ENCODE measurements at regions not wholly inside any gene's neighbourhood (a gene's known extent, or its start where the extent isn't known, plus 50 kb on each side); places are given as distances from the start of the nearest gene placed in this dataset.

DNA sequence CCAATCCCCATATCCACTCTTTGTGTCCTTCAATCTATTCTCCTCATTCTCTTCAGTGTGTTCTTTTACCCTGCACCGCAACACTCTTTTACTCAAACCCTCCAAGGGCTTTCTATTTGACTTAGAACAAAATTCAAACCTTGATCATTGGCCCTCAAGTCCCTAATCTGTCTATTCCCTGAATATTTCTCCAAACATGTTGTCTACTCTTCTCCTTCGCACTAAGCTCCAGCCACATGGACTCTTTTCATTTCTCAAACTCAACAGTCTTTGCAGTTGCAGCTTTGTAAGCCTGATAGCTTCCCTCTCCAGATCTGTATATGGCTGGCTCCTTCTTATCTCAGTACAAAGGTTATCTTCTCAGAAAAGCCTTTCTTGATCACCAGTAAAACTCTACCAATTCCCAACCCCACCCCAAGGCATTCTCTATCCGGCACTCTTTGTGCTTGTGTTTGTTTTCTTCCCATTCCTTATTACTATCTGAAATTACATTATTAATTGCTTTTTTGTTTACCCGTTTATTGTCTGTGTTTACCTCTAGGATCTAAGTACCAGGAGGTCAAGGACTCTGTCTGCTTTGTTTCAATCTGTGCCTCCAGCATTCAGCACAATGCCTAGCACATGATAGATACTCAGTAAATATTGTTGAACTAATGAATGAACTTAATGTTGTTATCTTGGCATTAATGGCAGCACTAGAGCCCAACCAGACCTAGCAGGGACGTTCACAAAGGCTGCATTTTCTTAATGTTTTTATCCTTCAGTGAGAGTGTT lies 147.4 kb downstream of the BBOX1 start:
- no peak for DNase-seq

DNA sequence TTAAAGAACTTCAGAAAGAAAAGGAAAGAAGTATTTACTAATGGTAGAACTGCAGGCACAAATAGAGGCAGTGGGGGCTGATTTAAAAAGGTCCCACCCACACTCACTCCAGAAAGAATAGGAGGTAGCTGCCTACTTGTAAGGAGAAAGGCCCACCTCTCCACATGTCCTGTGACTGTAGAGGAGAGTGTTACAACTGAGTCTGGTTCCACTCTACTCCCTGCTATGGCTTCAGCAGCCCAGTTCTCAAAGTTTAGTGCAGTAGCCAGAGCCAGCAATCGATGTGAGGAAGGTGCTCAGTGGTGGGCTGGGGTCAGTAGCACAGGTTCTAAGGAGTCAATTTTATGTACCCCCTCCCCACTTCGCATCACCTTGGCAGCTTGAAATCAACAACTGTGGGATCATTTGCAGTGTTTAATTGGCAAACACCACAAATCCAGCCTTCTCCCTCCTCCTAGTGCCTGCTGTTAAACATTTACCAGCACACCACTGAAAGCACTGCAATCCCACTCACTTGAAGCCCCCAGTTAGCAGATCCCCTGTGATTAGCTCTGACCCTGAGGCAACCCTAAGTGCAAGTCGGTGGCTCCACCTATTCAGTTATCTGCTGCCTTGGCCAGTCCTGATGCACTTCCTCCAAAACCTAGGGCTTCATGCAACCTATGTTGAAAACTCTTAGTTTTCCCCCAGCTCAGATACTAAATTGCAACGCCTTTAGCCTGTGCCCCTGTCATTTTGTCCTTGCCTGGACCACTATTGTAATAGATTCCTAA lies 146.6 kb downstream of the BBOX1 start:
- no peak for DNase-seq

DNA sequence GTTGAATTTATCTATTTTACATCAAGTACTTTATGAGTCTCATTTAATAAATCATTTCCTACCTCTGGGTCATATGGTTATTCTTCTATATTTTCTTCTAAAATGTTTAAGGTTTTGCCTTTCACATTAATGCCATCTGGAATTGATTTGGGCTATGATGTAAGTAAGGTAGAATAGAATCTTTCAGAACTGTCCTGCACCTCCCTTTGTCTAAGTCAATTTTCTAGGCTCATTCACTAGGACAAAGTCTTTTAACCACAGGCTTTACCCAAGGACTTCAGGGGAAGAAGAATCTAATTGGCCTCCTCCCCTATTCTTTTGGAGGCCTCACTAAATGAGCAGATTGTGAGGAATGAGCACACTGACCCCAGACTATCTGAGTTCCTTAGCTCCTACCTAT lies 146.0 kb downstream of the BBOX1 start:
- no peak for DNase-seq

DNA sequence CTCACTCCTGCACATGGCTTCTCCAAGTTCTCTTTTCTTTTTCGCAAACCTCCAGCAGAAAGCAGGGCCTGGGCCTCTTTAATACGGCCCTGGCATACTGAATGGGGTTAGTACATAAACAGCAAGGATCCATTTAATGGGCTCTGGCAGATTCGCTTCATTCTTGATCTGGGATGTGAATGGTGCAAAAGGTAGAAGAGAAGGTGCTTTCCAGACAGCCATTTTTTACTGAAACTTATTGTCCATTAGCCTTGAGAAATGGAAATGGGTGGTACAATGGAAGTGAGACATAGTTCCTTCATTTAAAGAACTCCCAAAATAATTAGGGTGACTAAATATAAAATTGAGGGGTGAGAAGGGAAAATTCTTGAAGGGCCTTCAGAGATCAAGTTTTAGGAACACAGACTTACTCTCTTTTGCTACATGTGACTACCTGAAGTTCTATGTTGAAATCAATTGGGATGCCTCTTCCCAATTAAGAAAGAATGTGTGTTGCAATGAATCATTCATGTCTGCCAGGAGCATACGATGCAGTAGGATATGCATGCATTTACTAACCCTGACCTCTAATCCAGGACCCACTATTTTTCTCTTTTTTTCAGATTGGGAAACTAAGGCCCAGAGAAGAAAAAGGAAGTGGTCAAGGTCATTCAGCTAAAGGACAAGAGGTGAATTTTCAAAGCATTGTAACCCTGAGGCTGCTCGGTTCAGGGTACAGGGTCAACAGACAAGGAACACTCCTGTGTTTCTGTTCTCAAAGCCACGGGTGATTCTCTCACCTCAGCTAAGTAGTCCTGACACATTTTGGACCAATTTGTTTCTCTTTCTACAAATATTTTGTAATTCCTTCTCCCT lies 144.1 kb downstream of the BBOX1 start:
- no peak for DNase-seq

DNA sequence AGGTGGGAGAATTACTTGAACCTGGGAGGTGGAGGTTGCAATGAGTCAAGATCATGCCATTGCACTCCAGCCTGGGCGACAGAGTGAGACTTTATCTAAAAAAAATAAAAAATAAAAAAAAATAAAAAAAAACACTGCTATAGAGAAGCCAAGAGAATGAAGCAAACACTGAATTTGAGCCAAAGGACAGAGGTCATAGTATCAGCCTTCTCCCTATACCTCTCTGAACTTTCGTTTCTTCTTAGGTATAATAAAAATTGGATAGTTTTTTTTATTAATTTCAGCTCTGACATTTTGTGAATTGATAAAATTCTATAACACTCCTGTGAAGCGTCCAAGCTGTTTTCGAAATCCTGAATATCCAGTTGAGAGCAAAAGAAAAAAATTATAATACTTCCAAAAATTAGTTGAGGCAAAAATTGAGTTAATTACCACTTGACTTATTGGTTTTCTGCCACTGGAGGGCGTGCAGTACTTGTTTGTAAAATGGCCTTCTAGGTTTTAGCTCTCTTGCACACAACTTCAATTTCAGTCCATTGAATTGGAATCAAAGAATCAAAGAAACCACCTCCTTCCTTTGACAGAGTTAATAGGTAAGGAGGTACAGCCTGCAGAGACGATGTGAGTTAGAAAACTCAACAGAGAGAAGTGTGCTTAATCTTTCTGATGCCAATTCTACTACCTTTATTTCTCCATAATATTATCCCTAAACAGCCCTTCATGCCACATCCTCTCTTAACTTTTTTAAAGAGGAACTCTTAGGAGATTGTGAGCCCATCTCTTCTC lies 143.2 kb downstream of the BBOX1 start:
- peak in 4 of 6 experiments; percentile 13 to 35 (median 21) for DNase-seq

DNA sequence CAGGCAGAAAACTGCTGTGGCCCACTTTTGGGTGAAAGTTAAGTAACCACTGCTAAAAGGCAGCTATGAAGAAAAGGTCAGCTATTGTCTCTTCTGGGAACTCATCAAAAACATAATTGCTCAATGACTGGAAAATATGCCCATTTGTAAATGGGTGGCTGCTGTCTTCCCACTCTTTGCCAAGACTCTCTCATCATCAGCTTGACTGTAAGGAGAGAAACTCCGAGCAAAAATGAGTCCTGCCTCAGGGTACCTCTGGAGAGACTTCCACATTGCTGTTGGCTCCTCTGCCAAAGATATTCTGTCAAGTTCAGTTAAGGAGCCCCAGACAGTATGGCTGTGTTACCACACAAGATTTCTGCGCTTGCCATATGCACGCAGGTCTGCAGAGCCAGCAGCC lies 138.7 kb downstream of the BBOX1 start:
- DNase-seq: no peak

DNA sequence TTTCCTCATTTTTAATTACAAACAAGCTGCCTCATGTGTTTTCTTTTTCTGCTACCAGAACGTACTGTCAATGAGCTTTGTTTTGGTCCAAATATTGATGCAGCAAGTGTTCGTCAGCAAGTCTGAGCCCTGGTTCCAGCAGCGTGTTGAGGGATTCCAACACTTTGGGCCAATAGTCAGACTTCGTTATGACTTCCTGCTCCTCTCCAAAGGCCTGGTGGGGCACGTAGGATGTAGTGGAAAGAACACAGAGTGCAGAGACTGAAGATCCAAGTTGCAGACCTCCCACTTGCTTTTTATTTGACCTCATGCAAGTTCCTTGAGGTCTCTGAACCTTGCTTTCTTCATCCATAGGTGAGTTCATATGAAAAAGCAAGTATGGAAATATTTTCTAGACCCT lies 138.2 kb downstream of the BBOX1 start:
- DNase-seq: no peak
